HL-60 (cell line): ENCODE measurements at regions not wholly inside any gene's neighbourhood (a gene's known extent, or its start where the extent isn't known, plus 50 kb on each side); places are given as distances from the start of the nearest gene placed in this dataset.

Experiments
- GABPA ChIP-seq: IDR thresholded peaks from 2 replicates; pipeline ENCODE4 v1.6.1; 2012; ENCODE audit warnings: low read depth
- TF ChIP-seq, protein P1 (sequence below): IDR thresholded peaks from one replicate; pipeline ENCODE4 v1.5.1; 2011; ENCODE audit warnings: low read length, control low read depth, inconsistent platforms; ENCODE audit not compliant: insufficient read depth

DNA sequence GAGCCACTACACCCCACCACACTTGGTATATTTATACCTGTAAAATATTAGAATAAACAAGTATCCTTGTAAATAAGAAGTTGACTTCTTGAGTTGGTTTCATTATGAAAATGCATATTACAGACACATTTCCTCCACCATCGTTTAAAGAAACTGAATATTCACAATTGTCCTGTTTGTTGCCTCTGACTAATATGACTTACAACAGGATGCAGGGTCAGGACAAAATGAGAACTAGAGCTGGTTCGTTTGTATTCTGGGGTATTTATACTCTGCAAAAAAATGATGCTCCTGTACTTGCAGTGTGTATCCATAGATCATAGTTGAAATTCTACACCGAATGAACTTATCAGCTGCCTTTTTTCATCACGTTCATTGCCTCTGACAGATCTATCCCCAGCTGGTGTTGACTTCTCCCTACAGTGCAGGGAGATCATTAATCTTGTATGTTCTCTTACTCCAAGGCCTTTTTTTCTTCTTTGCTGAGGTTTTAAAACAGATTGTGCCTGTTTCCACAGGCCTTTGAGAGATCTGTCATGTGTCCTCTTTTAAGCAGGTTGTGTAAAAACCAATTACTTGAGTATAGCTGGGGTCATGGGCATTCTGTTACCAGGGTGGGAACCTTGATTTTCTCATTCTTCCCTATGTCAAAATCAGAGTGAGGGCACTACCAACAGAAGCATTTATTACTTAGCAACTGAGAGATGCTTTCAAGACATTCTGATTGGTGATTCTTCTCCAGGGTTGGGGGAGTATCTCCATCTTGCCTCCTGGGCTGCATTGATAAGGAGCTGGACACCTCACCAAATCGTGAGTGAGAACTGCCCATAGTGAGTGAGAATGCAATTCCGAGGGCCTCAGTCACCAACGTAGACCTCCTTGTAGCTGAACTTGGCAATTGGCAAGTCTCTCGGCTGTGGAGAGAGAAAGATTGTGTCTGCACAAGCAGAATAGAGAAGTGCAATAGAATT, 78.8 kb upstream of the CD83 start:
- TF ChIP-seq, protein P1, sequence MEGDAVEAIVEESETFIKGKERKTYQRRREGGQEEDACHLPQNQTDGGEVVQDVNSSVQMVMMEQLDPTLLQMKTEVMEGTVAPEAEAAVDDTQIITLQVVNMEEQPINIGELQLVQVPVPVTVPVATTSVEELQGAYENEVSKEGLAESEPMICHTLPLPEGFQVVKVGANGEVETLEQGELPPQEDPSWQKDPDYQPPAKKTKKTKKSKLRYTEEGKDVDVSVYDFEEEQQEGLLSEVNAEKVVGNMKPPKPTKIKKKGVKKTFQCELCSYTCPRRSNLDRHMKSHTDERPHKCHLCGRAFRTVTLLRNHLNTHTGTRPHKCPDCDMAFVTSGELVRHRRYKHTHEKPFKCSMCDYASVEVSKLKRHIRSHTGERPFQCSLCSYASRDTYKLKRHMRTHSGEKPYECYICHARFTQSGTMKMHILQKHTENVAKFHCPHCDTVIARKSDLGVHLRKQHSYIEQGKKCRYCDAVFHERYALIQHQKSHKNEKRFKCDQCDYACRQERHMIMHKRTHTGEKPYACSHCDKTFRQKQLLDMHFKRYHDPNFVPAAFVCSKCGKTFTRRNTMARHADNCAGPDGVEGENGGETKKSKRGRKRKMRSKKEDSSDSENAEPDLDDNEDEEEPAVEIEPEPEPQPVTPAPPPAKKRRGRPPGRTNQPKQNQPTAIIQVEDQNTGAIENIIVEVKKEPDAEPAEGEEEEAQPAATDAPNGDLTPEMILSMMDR: no peak
- no peak for TF ChIP-seq GABPA
